SU-DHL-6 (cell line): ENCODE measurements at regions not wholly inside any gene's neighbourhood (a gene's known extent, or its start where the extent isn't known, plus 50 kb on each side); places are given as distances from the start of the nearest gene placed in this dataset.
"Not testable (repeated sequence)": the region's sequence is repeated elsewhere in the genome, so short reads cannot be mapped to it uniquely, and the experiment has no call there.

Experiments used
- H2AFZ ChIP-seq: fragments of 200-600 bp; sonication (generic); 2 replicates; pipeline ENCODE4 v1.6.1; 2014; ENCODE audit warnings: low read depth, mild to moderate bottlenecking, moderate library complexity, mixed read lengths, antibody characterized with exemption, low read length; ENCODE audit not compliant: severe bottlenecking
- H3F3A ChIP-seq: fragments of 200-600 bp; shearing (Covaris generic); 2 replicates; pipeline ENCODE4 v1.6.0; 2016; ENCODE audit warnings: antibody characterized with exemption, mild to moderate bottlenecking; ENCODE audit not compliant: insufficient read depth
- H3K27ac ChIP-seq: fragments of 200-600 bp; sonication (generic); 2 replicates; pipeline ENCODE4 v1.5.1; 2016; ENCODE audit warnings: low read depth, mild to moderate bottlenecking, low read length, moderate library complexity, mixed read lengths
- H3K27me3 ChIP-seq: fragments of 200-600 bp; sonication (generic), shearing (Covaris generic); 2 replicates; pipeline ENCODE4 v1.6.0; 2014; ENCODE audit warnings: mild to moderate bottlenecking, low read length
- H3K36me3 ChIP-seq: fragments of 200-600 bp; sonication (generic); 2 replicates; pipeline ENCODE4 v1.6.1; 2014; ENCODE audit warnings: mild to moderate bottlenecking, low read length, mixed read lengths
- H3K4me2 ChIP-seq: fragments of 300-600, 200-600 bp; shearing (Covaris generic), sonication (generic); 2 replicates; pipeline ENCODE4 v1.6.0; 2014; ENCODE audit warnings: low read length, low read depth, mild to moderate bottlenecking; ENCODE audit not compliant: poor library complexity, severe bottlenecking
- H3K4me3 ChIP-seq: fragments of 200-600 bp; sonication (generic); 2 replicates; pipeline ENCODE4 v1.5.1; 2014; ENCODE audit warnings: antibody characterized with exemption, low read length, mild to moderate bottlenecking, mixed read lengths; ENCODE audit not compliant: insufficient read depth, poor library complexity, severe bottlenecking
- H3K79me2 ChIP-seq: fragments of 200-600 bp; sonication (generic); 2 replicates; pipeline ENCODE4 v1.6.1; 2014; ENCODE audit warnings: mild to moderate bottlenecking, low read length, moderate library complexity; ENCODE audit not compliant: insufficient read depth
- H3K9ac ChIP-seq: fragments of 200-600 bp; sonication (generic); 2 replicates; pipeline ENCODE4 v1.7.0; 2014; ENCODE audit warnings: mild to moderate bottlenecking, low read length
- H3K9me2 ChIP-seq: fragments of 200-600 bp; sonication (generic); replicated peaks from 2 replicates; pipeline ENCODE4 v1.6.1; 2014; ENCODE audit warnings: low read length; ENCODE audit not compliant: insufficient read depth
- H3K9me3 ChIP-seq: fragments of 200-600 bp; sonication (generic); 2 replicates; pipeline ENCODE4 v1.6.1; 2014; ENCODE audit warnings: low read length, mixed read lengths; ENCODE audit not compliant: insufficient read depth
- H4K20me1 ChIP-seq: fragments of 200-600 bp; sonication (generic); 2 replicates; pipeline ENCODE4 v1.6.1; 2014; ENCODE audit warnings: low read depth, mild to moderate bottlenecking, antibody characterized with exemption, low read length, moderate library complexity, mixed read lengths
- EZH2phosphoT487 ChIP-seq: fragments of 200-600 bp; sonication (generic), shearing (Covaris generic); conservative IDR thresholded peaks from 2 replicates; pipeline ENCODE4 v1.6.1; 2018; ENCODE audit warnings: mild to moderate bottlenecking, antibody characterized with exemption, low read length, moderate library complexity, mixed read lengths
- TF ChIP-seq, protein P1 (sequence below): fragments of 200-600 bp; sonication (generic); IDR thresholded peaks from one replicate; pipeline ENCODE4 v1.5.1; 2017; ENCODE audit warnings: antibody characterized with exemption, mild to moderate bottlenecking, low read length, moderate library complexity; ENCODE audit not compliant: insufficient read depth, poor library complexity, severe bottlenecking

DNA sequence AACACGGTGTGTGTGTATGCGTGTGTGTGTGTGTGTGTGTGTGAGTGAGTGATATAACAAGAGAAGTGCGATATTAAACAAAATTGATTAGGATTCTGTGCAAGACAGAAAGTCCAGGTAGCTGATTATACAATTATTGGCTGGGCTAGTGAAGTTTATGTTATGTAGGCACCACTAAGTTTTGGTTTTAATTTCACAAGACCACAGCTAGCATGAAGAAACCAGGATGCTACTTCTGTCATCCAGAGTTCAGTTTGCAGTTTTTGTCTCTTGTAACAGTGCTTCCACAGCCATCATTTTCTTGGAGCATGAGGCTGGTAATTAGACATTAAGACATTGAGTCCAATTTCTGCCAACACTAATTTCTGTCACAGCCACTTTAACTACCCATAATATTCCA, 1590.2 kb upstream of the B3GALT2 start:
- Histone ChIP-seq H3F3A (no peaks in the 10 kb centered on the region; the same call in 1 of the 2 replicates), H3K4me3 (no peak overlapping the region), H3K9me2 (no peaks in the 10 kb centered on the region), H3K27ac (no peak overlapping the region), H3K36me3 (no peaks in the 10 kb centered on the region), H3K9ac (no peak overlapping the region), H3K4me2 (no peak overlapping the region), H3K79me2 (no peaks in the 10 kb centered on the region), H2AFZ (no peak overlapping the region), H4K20me1 (no peaks in the 10 kb centered on the region), H3K9me3 (no peaks in the 10 kb centered on the region), H3K27me3 (no peaks in the 10 kb centered on the region)
- TF ChIP-seq EZH2phosphoT487: no peak
- TF ChIP-seq, protein P1, sequence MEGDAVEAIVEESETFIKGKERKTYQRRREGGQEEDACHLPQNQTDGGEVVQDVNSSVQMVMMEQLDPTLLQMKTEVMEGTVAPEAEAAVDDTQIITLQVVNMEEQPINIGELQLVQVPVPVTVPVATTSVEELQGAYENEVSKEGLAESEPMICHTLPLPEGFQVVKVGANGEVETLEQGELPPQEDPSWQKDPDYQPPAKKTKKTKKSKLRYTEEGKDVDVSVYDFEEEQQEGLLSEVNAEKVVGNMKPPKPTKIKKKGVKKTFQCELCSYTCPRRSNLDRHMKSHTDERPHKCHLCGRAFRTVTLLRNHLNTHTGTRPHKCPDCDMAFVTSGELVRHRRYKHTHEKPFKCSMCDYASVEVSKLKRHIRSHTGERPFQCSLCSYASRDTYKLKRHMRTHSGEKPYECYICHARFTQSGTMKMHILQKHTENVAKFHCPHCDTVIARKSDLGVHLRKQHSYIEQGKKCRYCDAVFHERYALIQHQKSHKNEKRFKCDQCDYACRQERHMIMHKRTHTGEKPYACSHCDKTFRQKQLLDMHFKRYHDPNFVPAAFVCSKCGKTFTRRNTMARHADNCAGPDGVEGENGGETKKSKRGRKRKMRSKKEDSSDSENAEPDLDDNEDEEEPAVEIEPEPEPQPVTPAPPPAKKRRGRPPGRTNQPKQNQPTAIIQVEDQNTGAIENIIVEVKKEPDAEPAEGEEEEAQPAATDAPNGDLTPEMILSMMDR: no peak

DNA sequence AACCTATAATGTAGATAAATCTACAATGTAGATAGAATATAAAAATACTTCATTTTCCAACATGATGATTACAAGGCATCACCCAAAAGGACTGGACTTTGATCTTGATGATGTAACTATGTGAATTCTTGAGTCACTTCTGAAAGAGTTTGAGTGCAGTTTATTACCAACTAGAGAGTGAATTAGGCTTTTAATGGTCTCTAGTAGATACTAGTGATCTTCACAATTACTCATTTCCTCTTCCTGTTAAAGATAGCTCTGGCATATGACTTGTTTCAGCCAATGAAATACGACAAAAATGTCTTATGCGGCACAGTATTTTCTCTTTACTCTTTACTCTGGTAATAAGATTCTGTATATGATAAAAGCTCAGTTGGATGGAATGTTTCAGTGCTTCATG, 1588.1 kb upstream of the B3GALT2 start:
- Histone ChIP-seq H3F3A (peaks cover 5% of the 10 kb centered on the region; the same call in 1 of the 2 replicates), H4K20me1 (no peaks in the 10 kb centered on the region), H3K9me2 (no peaks in the 10 kb centered on the region), H3K27me3 (no peaks in the 10 kb centered on the region), H2AFZ (no peak overlapping the region), H3K4me2 (no peak overlapping the region), H3K9ac (no peak overlapping the region), H3K79me2 (no peaks in the 10 kb centered on the region), H3K27ac (no peak overlapping the region), H3K4me3 (no peak overlapping the region), H3K36me3 (no peaks in the 10 kb centered on the region), H3K9me3 (no peaks in the 10 kb centered on the region)
- no peak for TF ChIP-seq EZH2phosphoT487
- TF ChIP-seq, protein P1: no peak

DNA sequence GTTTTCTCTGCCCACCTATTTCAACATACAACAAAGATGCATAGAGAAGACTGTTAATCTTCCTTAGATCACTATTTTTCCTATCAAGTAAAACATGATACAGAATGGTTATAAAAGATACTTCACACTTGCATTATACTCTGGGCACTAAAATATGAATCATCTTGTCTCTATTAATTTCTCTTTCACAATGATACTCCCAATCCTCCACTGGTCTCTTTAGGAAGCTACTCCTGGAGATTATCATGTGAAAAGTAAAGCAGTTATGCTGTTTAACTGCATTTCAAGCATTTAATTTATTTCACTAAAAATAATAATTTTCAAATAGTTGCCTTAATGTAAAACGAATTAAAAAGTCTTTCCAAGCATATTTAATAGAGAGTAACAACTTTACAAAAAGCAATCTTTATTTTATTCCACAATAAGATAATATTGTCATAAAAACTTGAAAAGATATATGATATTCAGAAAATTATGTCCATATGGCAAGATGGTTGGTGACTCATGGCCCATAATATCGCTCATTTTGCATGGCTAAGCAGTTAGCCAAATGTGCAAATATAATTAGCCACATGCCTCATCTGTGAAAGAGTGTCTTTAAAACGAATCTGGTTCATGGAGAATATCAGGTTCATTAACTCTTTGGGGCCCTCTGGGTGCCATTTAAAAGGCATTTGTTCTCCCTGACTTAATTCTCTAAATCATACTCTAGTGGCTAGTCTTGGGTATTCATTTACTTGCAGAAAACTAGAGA, 1569.0 kb upstream of the B3GALT2 start:
- Histone ChIP-seq H3K4me3 (no peak overlapping the region), H3K27ac (no peak overlapping the region), H3K36me3 (no peaks in the 10 kb centered on the region; the same call in 1 of the 2 replicates), H3K9me3 (no peaks in the 10 kb centered on the region), H3K9ac (no peak overlapping the region), H3K27me3 (no peaks in the 10 kb centered on the region), H3K79me2 (no peaks in the 10 kb centered on the region), H4K20me1 (no peaks in the 10 kb centered on the region), H3K4me2 (no peak overlapping the region), H3F3A (no peaks in the 10 kb centered on the region), H2AFZ (peak overlapping the region; percentile 26), H3K9me2 (no peaks in the 10 kb centered on the region)
- TF ChIP-seq, protein P1: no peak
- no peak for TF ChIP-seq EZH2phosphoT487

DNA sequence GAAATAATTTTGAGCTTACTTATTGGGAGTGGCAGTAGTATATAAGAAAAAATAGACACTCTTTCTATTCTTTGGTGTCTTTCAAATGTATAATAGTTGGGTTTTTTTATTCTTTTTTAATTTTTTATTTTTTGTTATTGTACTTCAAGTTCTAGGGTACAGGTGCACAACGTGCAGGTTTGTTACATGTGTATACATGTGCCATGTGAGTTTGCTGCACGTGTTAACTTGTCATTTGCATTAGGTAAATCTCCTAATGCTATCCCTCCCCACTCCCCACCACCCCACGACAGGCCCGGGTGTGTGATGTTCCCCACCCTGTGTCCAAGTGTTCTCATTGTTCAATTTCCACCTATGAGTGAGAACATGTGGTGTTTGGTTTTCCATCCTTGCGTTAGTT, 1552.4 kb upstream of the B3GALT2 start:
- not testable (repeated sequence) for H3K36me3 ChIP-seq, H4K20me1 ChIP-seq, H3K27ac ChIP-seq, H3K4me2 ChIP-seq, H3K9me2 ChIP-seq, H3K79me2 ChIP-seq, H2AFZ ChIP-seq, H3K4me3 ChIP-seq, H3F3A ChIP-seq, H3K9me3 ChIP-seq, H3K9ac ChIP-seq, H3K27me3 ChIP-seq
